Esophagus muscularis mucosa (tissue), 3 donors: ENCODE measurements at regions not wholly inside any gene's neighbourhood (a gene's known extent, or its start where the extent isn't known, plus 50 kb on each side); places are given as distances from the start of the nearest gene placed in this dataset.

Experiments
- CTCF ChIP-seq, 3 experiments: fragments of 200-600 bp in 2 of 3; fragments of 450-650 bp in 1 of 3; sonication (generic) in 2 of 3; IDR thresholded peaks; one replicate each; pipeline ENCODE4 v1.5.1; 2017 to 2019; ENCODE audit warnings: antibody characterized with exemption in 3 of 3, mild to moderate bottlenecking in 2 of 3, moderate library complexity in 1 of 3
- POLR2A ChIP-seq: fragments of 450-650 bp; IDR thresholded peaks from one replicate; pipeline ENCODE4 v1.6.1; 2017; ENCODE audit warnings: antibody characterized with exemption, moderate library complexity, mild to moderate bottlenecking, low read depth
- POLR2AphosphoS5 ChIP-seq, 2 donors: sonication (generic); formaldehyde crosslinking; IDR thresholded peaks; one replicate each; pipeline ENCODE4 v1.6.1; 2017; ENCODE audit warnings: antibody characterized with exemption in 2 of 2

DNA sequence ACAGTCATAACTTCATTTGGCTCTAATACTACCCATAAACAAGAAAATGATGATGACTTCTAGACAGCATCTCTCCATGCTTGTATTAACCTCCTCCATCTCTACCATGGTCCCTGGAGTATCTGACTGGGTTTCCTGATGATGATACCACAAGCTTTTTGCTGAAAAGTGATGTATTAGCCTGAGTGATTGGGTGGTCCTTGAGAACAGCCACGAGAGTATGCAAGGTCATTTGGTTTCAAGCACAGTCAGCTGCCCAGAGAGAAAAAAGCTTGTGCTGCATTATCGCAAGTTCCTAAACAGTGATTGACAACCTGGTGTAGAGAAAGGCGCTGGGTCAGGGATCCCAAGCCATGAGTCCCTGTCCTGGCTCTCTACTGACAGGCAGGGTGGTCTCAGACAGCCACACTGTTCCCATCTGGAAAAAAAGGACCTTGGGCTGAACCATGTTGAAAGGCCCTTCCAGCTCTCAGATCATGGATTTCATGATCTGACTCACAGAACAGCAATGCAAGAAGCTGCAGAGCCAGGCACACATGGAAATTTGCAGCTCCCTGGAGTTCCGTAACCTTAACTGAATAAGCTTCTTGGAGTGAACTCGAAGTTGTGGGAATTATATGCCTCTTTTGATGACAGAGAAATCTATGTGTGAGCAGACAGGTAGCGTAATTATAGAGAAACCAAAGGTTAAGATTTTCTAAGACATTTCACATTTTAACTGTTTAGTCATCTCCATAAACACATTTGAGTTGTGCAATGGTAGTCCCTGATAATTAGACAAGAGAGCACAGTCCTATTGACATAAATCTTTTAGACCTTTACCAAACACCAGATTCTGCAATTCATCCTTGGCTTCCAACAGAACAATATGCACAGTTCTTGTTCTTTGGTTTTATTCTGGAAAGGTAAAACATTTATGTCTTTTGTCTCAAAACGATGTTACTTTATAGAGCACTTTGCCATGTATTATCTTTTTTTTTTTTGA, 54.1 kb upstream of the UBASH3B start:
- no peak for TF ChIP-seq CTCF (IDR thresholded peaks at IDR 0.05)
- TF ChIP-seq POLR2AphosphoS5 (IDR thresholded peaks at IDR 0.05), result no peak
- TF ChIP-seq POLR2A, result no peak
